T-cell (primary cell): ENCODE measurements at regions not wholly inside any gene's neighbourhood (a gene's known extent, or its start where the extent isn't known, plus 50 kb on each side); places are given as distances from the start of the nearest gene placed in this dataset.
"Not testable (repeated sequence)": the region's sequence is repeated elsewhere in the genome, so short reads cannot be mapped to it uniquely, and the experiment has no call there.

Experiments
- ATAC-seq, 4 experiments: fragments of 200-7000 bp in 3 of 4; fragments of 150-1000 bp in 1 of 4; cut with Tn5 transposase; replicated peaks in 1 of 4; 1 replicate in 3 of 4; 2 replicates in 1 of 4; pipeline ENCODE4 v1.10.0; 2021; ENCODE audit warnings: moderate library complexity in 3 of 4, mild to moderate bottlenecking in 2 of 4, moderate number of reproducible peaks in 1 of 4
- CTCF ChIA-PET, 2 donors: fragments of 300-600 bp; sonication (Branson Sonifier 250); formaldehyde crosslinking; loops; one replicate each; lab custom pipeline; 2022; ENCODE audit warnings: antibody characterized with exemption in 2 of 2; lab: Charles Lee
- POLR2A ChIA-PET, 2 donors: fragments of 300-600 bp; sonication (Branson Sonifier 250); formaldehyde crosslinking; loops; one replicate each; lab custom pipeline; 2022; ENCODE audit warnings: antibody characterized with exemption in 2 of 2; lab: Charles Lee
- DNase-seq, 35 experiments: peaks; one replicate each; pipeline versions ENCODE4 v3.0.0 to v3.0.0-alpha.2; 2013 to 2023
- H3K27ac ChIP-seq: one replicate; pipeline ENCODE4 v1.5.1; 2013; ENCODE audit warnings: low read length
- H3K27me3 ChIP-seq, 2 experiments: replicated peaks in 1 of 2; 1 replicate in 1 of 2; 2 replicates in 1 of 2; pipeline versions ENCODE4 v1.6.1 to v1.7.0; 2013; ENCODE audit warnings: low read length in 1 of 2, mixed read lengths in 1 of 2; ENCODE audit not compliant: control insufficient read depth in 2 of 2, insufficient read depth in 2 of 2; ENCODE audit errors: extremely low read depth in 1 of 2
- H3K36me3 ChIP-seq, 2 donors: 1 replicate in 1 of 2; 2 replicates in 1 of 2; pipeline versions ENCODE4 v1.6.1 to v1.7.0; 2013; ENCODE audit warnings: low read length in 1 of 2; ENCODE audit not compliant: control insufficient read depth in 2 of 2, insufficient read depth in 1 of 2; ENCODE audit errors: extremely low read depth in 1 of 2
- H3K4me1 ChIP-seq, 2 experiments: 1 replicate in 1 of 2; 2 replicates in 1 of 2; pipeline versions ENCODE4 v1.6.1 to v1.7.0; 2013; ENCODE audit warnings: low read length in 2 of 2, mixed read lengths in 1 of 2; ENCODE audit not compliant: insufficient read depth in 2 of 2, control insufficient read depth in 1 of 2; ENCODE audit errors: extremely low read depth in 1 of 2
- H3K4me3 ChIP-seq, 2 donors: 1 replicate in 1 of 2; 2 replicates in 1 of 2; pipeline versions ENCODE4 v1.5.1 to v1.7.0; 2013; ENCODE audit warnings: mild to moderate bottlenecking in 2 of 2, low read length in 1 of 2, moderate library complexity in 1 of 2; ENCODE audit not compliant: control insufficient read depth in 1 of 2; ENCODE audit errors: extremely low read depth in 1 of 2
- H3K9me3 ChIP-seq: 2 replicates; pipeline ENCODE4 v1.7.0; 2013
- H3K27ac Mint-ChIP-seq, 2 donors: one replicate each; pipeline ENCODE4 v1.8.0; 2020 to 2021; ENCODE audit warnings: mild to moderate bottlenecking in 2 of 2, mixed read lengths in 2 of 2
- H3K27me3 Mint-ChIP-seq, 2 donors: one replicate each; pipeline ENCODE4 v1.8.0; 2021 to 2022; ENCODE audit warnings: mixed read lengths in 2 of 2
- H3K36me3 Mint-ChIP-seq: one replicate; pipeline ENCODE4 v1.8.0; 2021; ENCODE audit warnings: mixed read lengths
- H3K4me1 Mint-ChIP-seq, 3 donors: one replicate each; pipeline ENCODE4 v1.8.0; 2020 to 2022; ENCODE audit warnings: mixed read lengths in 3 of 3, mild to moderate bottlenecking in 1 of 3
- H3K4me3 Mint-ChIP-seq, 3 donors: one replicate each; pipeline ENCODE4 v1.8.0; 2020 to 2022; ENCODE audit warnings: mild to moderate bottlenecking in 3 of 3, mixed read lengths in 3 of 3, moderate library complexity in 3 of 3
- H3K9me3 Mint-ChIP-seq, 3 donors: one replicate each; pipeline ENCODE4 v1.8.0; 2020 to 2022; ENCODE audit warnings: mixed read lengths in 3 of 3
- WGBS: methylation state at CpG from one replicate; pipeline ENCODE4 v1.1.5; 2013; ENCODE audit warnings: missing lambda C conversion rate; ENCODE audit not compliant: insufficient coverage; 5-methylcytosine and 5-hydroxymethylcytosine counted together

- peak; percentile 84 to 98 (median 98) for ATAC-seq
- no CpG with 5 or more reads among the region's 7 CpGs for WGBS
- no peak overlapping the region for H3K27ac ChIP-seq
- Mint-ChIP-seq H3K4me1 (peaks cover 42 to 56% (median 45%) of the 10 kb centered on the region in 3 donors), H3K4me3 (peak overlapping the region in 2 of 3 donors; percentile 7 to 12), H3K9me3 (no peaks in the 10 kb centered on the region), H3K27ac (peak overlapping the region; percentile 70 to 83), H3K27me3 (no peaks in the 10 kb centered on the region), H3K36me3 (no peaks in the 10 kb centered on the region)
- no peaks in the 10 kb centered on the region for H3K9me3 ChIP-seq
- peaks cover 7 to 20% of the 10 kb centered on the region in 2 experiments for H3K4me1 ChIP-seq
- POLR2A ChIA-PET, result interaction anchor here (0.6 to 1.1 kb wide), 6 partner anchors 10 to 910 kb away, joined by 3 to 9 read pairs (median 3); no protein-coding TSS in a partner anchor
- H3K27me3 ChIP-seq, result no peaks in the 10 kb centered on the region
- H3K4me3 ChIP-seq, result no peak overlapping the region
- CTCF ChIA-PET, result interaction anchor here (0.6 to 1.0 kb wide), 6 partner anchors 10 to 1997 kb away, joined by 3 to 5 read pairs (median 4); no protein-coding TSS in a partner anchor
- DNase-seq, result peak in 27 of 35 experiments; percentile 1 to 45 (median 11)
- H3K36me3 ChIP-seq, result no peaks in the 10 kb centered on the region
Measured at GRCh38 chr20:52305858-52306257, 114.3 kb upstream of the ZFP64 start.

GRCh38 chr20:52305024-52305645 is 113.6 kb upstream of the ZFP64 start:
- H3K27ac ChIP-seq, result no peak overlapping the region
- 84% methylated on average over 3 of the region's 3 CpGs for whole genome bisulfite sequencing

GRCh38 chr20:52303281-52303950 is 111.8 kb upstream of the ZFP64 start:
- Mint-ChIP-seq H3K27me3 (no peaks in the 10 kb centered on the region), H3K9me3 (no peaks in the 10 kb centered on the region), H3K36me3 (no peaks in the 10 kb centered on the region), H3K4me3 (no peak overlapping the region), H3K4me1 (peaks cover 42 to 56% (median 45%) of the 10 kb centered on the region in 3 donors), H3K27ac (peak overlapping the region in 1 of 2 donors; percentile 39)
- ChIA-PET CTCF (no interaction called here), POLR2A (no interaction called here)
- DNase-seq (no peak), ATAC-seq (no peak)
- WGBS, result 63% methylated on average over 5 of the region's 7 CpGs
- no peak overlapping the region for H3K27ac ChIP-seq
- no peak overlapping the region for H3K4me3 ChIP-seq
- H3K36me3 ChIP-seq, result no peaks in the 10 kb centered on the region
- H3K4me1 ChIP-seq, result peaks cover 7 to 20% of the 10 kb centered on the region in 2 experiments
- no peaks in the 10 kb centered on the region for H3K27me3 ChIP-seq
- no peaks in the 10 kb centered on the region for H3K9me3 ChIP-seq

More at GRCh38 chr20:52305024-52305645, 113.6 kb upstream of the ZFP64 start:
- DNase-seq (no peak), ATAC-seq (no peak)
- peak overlapping the region; percentile 70 to 83 for H3K27ac Mint-ChIP-seq
- H3K4me1 ChIP-seq, result peaks cover 7 to 20% of the 10 kb centered on the region in 2 experiments
- no peaks in the 10 kb centered on the region for H3K9me3 ChIP-seq
- POLR2A ChIA-PET, result no interaction called here
- H3K27me3 ChIP-seq, result no peaks in the 10 kb centered on the region
- H3K4me3 Mint-ChIP-seq, result peak overlapping the region in 1 of 3 donors; percentile 12
- no peaks in the 10 kb centered on the region for H3K36me3 Mint-ChIP-seq
- no peaks in the 10 kb centered on the region for H3K36me3 ChIP-seq
- no peaks in the 10 kb centered on the region for H3K9me3 Mint-ChIP-seq
- no peak overlapping the region for H3K4me3 ChIP-seq
- CTCF ChIA-PET, result interaction anchor here in 1 of 2 donors (1.0 kb wide), 1 partner anchor 105 kb away, joined by 5 read pairs; no protein-coding TSS in a partner anchor
- H3K4me1 Mint-ChIP-seq, result peaks cover 42 to 56% (median 45%) of the 10 kb centered on the region in 3 donors
- no peaks in the 10 kb centered on the region for H3K27me3 Mint-ChIP-seq

GRCh38 chr20:52302736-52303135 is 111.2 kb upstream of the ZFP64 start:
- DNase-seq, result no peak
- H3K27ac Mint-ChIP-seq, result peak overlapping the region in 1 of 2 donors; percentile 9
- Histone ChIP-seq H3K27me3 (no peaks in the 10 kb centered on the region), H3K9me3 (no peaks in the 10 kb centered on the region), H3K36me3 (no peaks in the 10 kb centered on the region), H3K4me3 (no peak overlapping the region), H3K27ac (no peak overlapping the region), H3K4me1 (peaks cover 7 to 20% of the 10 kb centered on the region in 2 experiments)
- peaks cover 39 to 53% (median 42%) of the 10 kb centered on the region in 3 donors for H3K4me1 Mint-ChIP-seq
- no peak for ATAC-seq
- POLR2A ChIA-PET, result no interaction called here
- no peaks in the 10 kb centered on the region for H3K36me3 Mint-ChIP-seq
- WGBS, result 80% methylated on average over 2 of the region's 3 CpGs
- no peaks in the 10 kb centered on the region for H3K27me3 Mint-ChIP-seq
- CTCF ChIA-PET, result no interaction called here
- H3K4me3 Mint-ChIP-seq, result no peak overlapping the region
- H3K9me3 Mint-ChIP-seq, result no peaks in the 10 kb centered on the region

- WGBS, result 80% methylated on average over 1 of the region's 6 CpGs
- H3K36me3 Mint-ChIP-seq, H3K4me3 ChIP-seq, H3K36me3 ChIP-seq, H3K27ac ChIP-seq, POLR2A ChIA-PET, H3K9me3 ChIP-seq, CTCF ChIA-PET, DNase-seq, H3K4me3 Mint-ChIP-seq, H3K27me3 Mint-ChIP-seq, H3K27me3 ChIP-seq, ATAC-seq, H3K9me3 Mint-ChIP-seq: not testable (repeated sequence)
- Mint-ChIP-seq H3K27ac (peak overlapping the region in 1 of 2 donors; percentile 40), H3K4me1 (peaks cover 32 to 46% (median 35%) of the 10 kb centered on the region in 3 donors)
- H3K4me1 ChIP-seq, result peaks cover 5 to 20% of the 10 kb centered on the region in 2 experiments
Measured at GRCh38 chr20:52302051-52302450, 110.5 kb upstream of the ZFP64 start.

GRCh38 chr20:52295556-52295955 is 104.0 kb upstream of the ZFP64 start:
- peaks cover 0 to 3% (median 0%) of the 10 kb centered on the region in 3 donors for H3K9me3 Mint-ChIP-seq
- DNase-seq, result no peak
- Histone ChIP-seq H3K27me3 (peaks cover 2% of the 10 kb centered on the region in 2 experiments), H3K36me3 (no peaks in the 10 kb centered on the region), H3K9me3 (no peaks in the 10 kb centered on the region), H3K4me1 (no peaks in the 10 kb centered on the region), H3K27ac (no peak overlapping the region), H3K4me3 (no peak overlapping the region)
- no peak overlapping the region for H3K4me3 Mint-ChIP-seq
- CTCF ChIA-PET, result interaction anchor here in 1 of 2 donors (0.6 kb wide), 1 partner anchor 10 kb away, joined by 5 read pairs; no protein-coding TSS in a partner anchor
- no peaks in the 10 kb centered on the region for H3K4me1 Mint-ChIP-seq
- H3K27ac Mint-ChIP-seq, result no peak overlapping the region
- H3K36me3 Mint-ChIP-seq, result no peaks in the 10 kb centered on the region
- H3K27me3 Mint-ChIP-seq, result no peaks in the 10 kb centered on the region
- POLR2A ChIA-PET, result interaction anchor here in 1 of 2 donors (0.6 to 0.7 kb wide), 2 partner anchors 10 to 1061 kb away, joined by 3 read pairs; no protein-coding TSS in a partner anchor
- WGBS, result 95% methylated on average over 4 of the region's 7 CpGs
- ATAC-seq, result no peak
